GM21367 (cell line): ENCODE measurements at regions not wholly inside any gene's neighbourhood (a gene's known extent, or its start where the extent isn't known, plus 50 kb on each side); places are given as distances from the start of the nearest gene placed in this dataset.

Experiments
- ATAC-seq: cut with Tn5 transposase; IDR thresholded peaks from one replicate; pipeline ENCODE4 v1.9.1; 2021; ENCODE audit not compliant: unreplicated experiment

DNA sequence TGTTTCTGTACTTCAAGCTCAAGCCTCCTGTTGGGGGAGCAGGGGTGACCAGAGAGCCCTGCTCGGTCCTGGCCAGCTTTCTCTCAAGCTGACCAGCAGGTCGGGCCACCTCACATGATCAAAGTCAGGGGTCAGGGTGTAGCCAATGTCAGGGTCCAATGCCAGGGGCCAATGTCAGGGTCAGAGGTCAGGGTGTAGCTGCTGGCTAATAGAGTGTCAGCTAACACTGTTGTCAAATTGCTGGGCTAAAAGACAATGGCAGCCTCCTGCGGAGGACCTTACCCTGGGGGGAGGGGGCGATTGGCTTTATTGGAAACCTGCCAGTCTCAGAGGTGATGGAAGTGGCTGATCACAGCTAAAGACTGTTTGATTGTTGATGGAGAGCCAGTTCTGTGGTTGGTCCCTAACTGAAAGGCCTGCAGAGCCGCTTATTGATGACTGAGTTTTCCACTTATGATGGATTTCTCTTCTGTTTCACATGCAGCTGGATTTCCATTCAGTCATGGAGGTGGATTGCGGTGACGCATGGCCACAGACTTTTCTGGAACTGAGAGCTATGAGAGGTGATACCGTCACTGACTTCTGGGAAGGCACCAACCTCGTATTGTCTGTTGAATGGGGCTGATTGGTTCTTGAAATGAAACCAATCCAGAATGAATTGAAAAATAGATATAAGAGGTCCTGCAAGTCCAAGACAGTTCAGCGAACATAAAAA lies 97.4 kb upstream of the ZFHX3 start:
- ATAC-seq = no peak

DNA sequence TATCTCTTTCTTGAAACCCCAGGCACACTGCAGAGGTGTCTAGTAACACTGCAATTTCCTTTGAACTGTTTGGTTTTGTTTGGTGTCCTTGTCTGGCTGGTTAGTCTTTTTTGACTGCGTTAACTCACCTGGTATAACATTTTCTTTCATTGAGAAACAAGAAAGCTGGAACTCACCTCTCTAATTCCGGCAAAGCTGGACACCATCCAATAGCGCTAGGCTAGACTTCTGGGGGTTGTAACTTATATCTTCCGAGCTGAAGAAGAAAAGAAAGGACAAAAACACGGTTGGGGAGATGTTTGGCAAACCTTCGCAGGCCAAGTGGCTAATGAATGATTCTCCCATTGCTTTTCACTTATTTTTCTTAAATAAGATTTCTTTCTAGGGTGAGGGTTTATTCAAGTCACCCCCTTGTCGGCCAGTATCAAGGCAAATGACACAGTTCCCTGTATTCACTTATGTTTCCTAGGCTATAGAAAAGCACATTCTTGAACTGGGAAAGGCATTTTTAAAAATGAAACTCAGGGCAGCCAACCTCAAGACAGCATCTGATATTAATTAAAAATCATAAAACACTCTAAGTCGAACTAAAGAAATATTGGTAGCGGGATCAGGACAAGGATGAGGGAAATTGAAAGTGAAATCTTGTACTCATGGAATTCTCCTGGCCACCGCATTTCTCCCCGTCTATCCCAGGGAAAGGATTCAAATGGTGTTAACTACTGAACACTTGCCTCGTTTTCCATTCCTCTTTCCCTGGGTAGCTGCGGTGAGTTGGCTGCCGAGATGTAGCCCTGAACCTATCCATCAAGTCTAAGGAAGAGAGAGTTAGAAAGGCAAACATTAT lies 95.9 kb upstream of the ZFHX3 start:
- no peak for ATAC-seq

DNA sequence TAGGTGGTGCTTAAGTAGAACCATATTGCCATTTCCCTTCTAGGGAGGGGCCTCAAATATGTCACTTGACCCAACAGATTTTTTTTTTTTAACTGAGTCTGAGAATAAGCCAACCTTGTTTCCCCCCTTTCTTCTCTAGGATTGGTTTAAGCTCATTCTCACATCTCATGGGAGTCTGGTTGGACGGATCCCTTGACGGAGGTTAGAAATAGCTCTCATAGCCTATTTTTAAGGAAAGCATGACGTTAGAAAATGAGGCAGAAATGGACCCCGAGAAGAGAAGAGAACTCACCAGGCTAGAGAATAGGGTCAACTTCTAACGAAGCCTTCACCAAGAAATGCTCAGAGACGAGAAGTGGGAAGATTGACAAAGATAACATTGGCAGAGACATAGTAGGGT lies 95.1 kb upstream of the ZFHX3 start:
- no peak for ATAC-seq

DNA sequence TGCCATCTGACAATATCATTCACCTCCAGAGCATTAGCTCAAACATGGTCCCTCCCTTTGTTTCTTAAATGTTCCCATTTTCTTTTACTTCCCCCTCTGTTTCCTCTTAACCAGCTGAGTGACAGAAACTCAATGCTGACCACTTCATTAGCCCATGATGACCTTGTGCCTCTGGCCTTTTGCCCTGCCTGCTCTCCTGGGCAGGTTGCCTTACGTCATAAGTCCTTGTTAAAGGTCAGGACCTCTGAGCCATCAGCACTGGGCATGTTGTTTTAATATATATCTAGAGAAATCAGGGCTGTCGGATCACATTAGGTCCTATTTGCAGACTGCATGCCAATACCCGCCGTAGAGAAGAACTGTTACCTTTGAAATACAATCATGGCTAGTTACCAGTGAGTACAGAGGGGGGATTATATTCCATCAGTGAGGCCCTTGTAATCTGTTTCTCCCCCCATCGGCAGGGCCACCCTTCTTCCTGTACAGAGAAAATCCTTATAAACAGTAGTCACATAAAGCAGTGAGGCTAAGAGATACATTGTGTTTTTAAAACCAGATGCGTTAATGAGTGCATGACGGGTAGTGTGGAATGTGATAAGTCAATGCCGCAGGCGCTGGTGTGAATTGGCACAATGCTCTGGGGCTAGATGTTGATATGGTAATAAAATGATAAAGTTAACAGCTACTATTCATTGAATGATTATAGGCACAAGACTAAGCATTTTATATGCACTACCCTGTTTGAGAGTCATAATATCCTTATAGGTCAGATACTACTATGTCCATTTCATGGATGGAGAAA lies 94.3 kb upstream of the ZFHX3 start:
- no peak for ATAC-seq

DNA sequence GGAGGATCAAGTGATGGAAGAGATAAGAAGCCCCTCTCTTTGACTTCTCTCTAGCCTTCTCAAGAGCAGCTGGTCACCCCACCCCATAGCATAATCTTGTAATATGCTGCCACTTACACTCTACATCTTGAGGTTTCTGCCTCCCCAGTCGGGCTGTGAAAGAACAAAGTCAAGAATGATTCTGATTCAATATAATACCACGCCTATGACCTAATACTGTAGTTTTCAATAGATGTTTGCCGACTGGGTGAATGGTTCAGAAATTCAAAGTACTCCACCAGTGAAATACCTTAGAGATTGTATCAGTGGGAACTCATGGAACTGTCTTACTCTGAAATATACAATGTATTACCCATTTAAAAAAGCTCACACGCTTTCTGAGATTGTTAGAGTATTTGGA lies 93.0 kb upstream of the ZFHX3 start:
- no peak for ATAC-seq

DNA sequence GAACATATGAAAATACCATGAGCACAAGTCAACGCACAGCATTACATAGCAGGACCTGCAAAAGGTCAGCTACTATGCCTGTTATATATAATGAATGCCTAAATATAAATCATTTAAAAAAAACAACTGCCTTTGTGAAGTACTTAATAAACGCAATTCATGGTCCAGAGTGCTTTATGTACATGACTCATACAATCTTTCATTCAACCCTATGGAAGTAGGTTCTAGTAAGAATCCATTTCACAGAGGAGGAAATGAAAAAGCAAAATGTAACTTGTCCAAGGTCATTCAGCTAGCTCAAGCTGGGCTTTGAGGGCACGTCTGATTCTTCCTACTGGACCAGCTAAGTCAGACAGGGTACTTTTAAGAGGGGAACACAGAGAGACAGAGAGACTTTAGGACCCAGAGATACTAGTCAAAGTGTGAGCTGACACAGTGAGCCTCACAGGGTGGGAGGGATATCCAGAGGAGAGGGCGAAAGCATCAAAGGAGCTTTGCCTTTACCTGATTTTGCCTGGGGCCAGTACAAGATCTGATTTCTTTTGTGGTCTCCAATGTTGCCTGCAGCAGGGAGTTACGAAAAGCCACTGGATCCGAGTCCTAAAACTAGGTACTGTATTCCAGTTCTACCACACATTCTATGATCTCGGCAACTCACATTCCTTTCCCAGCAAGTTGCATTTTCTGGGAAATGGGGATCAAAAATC lies 83.4 kb upstream of the ZFHX3 start:
- ATAC-seq = no peak

DNA sequence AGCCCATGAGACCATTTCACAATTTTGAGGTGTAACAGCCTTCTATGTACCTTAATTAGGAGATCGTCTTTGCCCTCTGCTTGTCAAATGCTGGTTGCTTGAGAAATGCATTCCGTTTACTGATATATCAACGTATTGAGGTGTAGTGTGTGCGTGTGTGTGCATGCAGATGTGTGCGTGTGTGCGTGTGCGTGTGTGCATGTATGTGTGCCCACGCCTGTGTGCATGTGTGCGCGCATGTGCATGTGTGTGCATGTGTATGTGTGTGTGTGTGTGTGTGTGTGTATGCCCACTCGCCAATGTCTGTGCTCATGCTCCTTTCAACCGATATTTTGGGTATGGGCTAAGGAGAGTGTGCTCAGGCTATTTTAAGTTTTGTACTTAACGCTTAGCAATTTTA lies 81.5 kb upstream of the ZFHX3 start:
- ATAC-seq = no peak

DNA sequence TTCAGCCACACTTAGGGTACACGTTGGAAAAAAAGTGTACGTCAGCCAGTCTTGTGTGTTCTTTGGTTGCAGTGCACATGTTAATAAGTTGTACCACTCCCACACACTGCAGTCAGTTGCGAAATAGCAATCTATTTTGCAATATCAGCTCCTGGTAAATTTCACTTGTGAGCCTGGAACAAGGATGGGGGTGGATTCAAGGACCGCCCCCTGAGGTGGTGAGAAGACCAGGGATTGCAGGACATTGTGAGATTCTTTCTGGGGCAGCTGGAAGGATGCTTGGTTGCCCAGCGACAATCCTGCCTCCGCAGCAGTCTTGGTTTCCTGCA lies 78.6 kb upstream of the ZFHX3 start:
- ATAC-seq = no peak

DNA sequence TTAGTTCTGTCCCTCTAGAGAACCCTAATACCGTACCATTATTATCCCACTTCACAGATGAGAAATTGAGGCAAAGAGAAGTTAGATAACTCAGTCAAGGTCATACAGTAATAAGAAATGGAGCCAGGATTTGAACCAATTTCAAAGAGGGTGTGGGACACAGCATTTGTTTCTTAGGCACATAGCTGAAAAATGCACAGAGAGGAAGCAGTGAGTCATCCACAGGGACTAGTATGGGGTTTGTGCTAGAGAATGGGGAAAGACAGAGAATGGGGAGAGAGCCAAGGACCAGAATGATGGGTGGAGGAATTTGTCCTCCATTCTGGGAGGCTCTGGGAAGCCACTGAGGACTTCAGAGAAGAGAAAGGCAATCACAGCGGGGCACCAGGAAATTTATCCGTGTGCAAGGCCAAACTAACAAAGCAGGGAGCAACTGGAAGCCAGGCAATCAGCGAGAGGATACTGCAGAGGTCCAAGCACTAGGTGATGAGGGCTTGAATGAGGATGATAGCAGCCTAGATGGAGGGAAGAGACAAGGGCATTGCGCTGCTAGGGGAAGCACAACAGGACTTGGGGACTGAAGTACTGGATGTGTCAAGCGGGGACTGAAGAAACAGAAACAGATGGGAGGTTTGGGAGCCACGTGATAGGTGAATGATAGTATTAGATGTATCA lies 78.1 kb upstream of the ZFHX3 start:
- ATAC-seq = no peak

DNA sequence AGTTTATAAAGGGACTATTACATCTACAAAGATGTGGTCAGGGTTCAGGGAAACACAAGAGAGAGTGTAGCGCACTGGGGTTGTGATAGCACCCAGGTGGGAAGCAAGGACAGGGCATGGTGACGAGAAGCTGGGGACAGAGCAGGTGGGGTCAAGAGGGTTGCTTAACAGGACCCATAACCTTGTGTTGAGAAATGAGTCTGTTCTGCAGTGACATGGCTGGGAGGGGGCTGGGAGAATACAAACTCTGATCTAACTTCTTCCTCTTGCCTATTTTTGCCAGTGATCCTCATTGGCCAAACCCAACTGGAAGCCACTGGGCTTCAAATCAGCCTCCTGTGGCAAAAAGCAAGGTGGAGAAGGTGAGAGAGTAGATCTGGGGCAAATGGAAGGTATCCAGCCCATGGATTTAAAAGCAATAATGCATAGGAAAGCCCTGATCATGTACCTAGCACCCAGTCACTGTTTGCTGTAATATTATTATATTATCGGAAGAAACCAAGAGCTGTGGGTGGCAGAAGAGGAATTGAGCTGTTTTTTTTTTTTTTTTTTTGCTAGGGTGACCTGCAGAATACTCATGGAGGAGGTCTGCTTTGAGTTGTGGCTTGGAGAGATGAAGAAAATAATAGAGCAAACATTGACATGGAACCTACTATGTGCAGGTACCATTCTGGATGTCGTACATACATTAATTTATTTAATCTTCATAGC lies 76.9 kb upstream of the ZFHX3 start:
- ATAC-seq = no peak

DNA sequence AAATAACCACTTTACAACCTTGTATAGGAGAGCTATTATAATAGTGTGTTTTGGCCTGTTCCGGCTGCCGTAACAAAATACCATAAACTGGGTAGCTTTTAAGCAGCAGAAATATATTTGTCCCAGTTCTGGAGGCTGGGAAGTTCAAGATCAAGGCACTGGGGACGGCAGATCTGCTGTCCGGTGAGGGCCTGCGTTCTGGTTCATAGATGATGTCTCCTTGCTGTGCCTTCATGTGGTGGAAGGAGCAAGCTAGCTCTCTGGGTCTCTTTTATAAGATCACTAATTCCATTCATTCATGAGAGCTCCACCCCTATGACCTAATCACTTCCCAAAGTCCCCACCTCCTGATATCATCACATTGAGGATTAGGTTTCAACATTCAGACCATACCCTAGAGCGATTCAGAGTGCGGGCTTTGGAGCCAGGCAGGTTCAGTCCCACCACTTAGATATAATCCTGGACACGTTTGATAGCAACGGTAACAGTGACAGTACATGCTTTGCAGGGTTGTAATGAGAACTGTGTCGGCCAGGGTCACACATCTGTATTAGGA lies 76.2 kb upstream of the ZFHX3 start:
- no peak for ATAC-seq

DNA sequence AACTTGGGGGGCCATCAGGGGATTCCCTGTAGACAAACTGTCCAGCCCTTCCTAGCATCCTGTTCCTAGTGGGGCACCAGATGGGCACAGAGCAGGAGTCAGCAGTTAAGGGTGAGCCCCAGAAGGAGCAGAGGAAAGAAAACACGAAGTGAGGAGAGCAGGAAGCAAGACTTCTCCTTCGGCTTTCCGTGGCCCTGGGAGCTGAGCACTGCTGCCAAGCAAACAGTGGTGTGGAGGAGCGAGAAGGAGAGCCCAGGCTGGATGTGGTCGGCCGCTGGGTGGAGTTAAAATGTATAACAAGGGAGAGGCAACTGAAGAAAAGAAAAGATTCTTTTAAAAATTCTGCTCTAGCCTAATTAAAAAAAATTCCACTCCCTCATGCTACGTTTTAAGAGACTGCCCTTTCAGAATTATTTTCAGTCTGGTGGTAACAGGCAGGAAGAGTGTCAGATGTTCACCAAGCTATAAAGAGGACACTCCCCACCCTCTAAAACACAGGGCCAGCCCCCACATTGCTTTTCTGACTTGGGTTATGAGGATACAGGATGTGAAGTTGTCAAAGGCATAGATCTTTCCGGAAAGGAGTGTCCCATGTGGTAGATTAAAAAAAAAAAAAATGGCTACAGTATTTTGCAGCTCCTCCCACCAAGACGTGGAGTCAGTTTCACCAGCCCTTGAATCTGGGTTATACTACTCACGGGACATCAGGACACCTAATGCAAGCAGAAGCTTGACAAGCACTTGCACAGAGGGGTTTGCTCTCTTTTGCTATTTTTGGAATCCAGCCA lies 74.9 kb upstream of the ZFHX3 start:
- ATAC-seq = no peak

DNA sequence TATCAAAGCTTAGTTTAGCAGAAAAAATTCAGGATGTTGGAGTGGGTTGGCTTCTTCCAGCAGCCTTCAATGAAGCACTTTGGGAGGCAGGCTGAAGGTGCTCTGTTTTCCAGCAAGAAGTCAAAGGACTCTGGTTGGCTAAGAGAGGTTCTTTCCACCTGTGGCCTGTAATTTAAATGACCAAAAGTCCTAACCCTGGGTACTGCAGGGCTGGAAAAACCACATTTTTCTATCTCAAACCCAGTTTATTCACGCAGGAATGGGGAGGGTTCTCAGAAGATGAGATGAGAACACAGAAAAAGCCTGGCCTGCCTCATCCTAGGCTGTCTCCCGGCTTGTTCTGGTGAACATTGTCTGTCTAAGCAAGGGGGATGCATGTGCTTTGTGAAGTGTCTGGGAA lies 68.6 kb upstream of the ZFHX3 start:
- no peak for ATAC-seq

DNA sequence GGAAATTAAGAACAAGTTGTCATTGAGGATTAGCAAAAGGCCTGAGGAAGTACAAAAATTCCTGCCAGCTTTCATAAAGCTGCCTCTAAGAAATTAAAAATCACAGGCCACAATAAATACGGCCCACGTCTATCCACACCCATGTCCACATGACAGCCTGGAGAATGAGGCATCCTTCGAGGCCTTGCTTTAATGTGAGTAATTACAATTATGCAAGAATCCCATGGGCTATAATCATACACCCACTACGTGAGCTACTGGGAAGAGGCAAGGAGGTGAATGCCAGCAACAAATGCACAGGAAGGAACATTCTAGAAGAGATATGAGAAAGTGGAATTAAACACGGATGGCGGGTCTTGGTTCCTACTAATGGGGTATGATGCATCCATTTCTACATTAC lies 65.4 kb upstream of the ZFHX3 start:
- ATAC-seq = no peak

DNA sequence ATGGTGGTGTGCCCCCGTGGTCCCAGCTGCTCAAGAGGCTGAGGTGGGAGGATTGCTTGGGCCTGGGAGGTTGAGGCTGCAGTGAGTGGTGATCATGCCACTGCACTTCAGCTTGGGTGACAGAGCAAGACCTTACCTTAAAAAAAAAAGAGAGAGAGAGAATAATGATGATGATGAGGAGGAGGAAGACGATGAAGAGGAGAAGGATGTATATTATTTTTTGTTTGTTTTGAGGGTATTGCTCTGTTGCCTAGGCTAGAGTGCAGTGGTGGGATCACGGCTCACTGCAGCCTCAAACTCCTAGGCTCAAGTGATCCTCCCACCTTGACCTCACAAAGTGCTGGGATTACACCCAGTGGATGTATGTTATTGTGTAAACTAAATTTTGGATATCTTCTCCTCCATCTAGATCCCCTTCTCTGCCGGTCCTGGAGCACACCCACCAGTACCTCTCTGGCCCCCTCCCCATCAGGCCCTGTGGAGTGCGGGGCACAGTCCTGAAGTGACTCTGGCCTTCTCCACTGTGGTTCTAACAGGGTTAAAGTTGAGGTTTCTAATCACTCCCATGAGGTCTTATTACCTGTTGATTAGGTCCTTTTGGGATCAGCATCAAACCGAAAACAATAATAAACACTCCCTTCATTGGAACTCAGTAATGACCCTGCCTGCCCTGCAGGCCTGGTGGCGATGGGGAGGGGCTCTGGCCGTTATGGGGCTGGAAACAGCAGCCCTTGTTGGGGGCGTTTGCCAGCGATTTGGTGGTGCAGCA lies 60.5 kb upstream of the ZFHX3 start:
- ATAC-seq = no peak

DNA sequence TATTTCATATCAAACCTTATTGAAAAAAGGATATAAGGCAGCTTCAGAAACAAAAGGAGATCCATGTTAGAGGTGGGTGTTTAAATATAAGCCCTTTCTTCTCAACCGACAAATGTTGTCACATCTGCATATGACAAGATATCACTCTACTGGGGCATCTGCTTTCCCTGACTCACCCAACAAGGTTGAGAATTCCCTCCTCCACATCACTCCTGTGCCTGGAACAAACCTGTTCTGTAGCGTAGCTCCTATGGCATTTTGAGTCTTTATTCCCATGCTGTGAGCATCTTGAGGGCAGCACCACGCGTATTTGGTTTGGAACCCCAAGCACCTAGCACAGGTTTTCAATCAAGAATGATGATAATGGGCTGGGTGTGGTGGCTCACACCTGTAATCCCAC lies 59.4 kb upstream of the ZFHX3 start:
- ATAC-seq = no peak

DNA sequence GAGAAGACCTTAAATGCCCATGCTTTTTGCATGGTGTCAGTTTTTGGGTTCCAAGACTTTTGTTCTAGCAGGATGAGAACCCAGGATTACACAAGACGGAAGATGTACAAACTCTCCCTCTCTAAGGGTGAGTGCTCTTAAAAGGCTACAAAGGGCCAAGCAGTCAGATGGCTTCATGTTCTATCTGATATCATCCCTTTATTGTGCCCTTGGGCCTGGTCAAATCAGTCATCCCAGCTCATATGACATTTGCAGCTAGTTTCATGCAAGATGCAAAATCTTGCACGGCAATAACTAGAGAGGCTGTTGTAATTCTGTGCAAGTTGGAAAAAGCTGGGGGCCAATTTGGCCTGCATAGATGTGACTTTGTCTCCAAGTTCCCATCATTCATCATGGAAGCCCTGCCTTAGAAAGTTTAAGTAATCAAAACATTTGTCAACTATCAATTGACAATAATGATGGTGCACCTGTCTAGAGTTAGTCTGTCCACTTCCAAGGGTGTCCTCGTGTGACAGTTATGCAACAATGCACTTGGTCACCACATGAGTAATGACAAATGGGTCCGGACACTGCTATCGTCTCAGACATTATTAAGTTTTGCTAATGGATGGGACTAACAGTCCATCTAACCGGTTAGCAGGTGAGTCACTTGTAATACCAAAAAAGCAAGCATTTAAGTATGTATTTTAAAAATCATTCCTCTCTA lies 58.6 kb upstream of the ZFHX3 start:
- no peak for ATAC-seq

DNA sequence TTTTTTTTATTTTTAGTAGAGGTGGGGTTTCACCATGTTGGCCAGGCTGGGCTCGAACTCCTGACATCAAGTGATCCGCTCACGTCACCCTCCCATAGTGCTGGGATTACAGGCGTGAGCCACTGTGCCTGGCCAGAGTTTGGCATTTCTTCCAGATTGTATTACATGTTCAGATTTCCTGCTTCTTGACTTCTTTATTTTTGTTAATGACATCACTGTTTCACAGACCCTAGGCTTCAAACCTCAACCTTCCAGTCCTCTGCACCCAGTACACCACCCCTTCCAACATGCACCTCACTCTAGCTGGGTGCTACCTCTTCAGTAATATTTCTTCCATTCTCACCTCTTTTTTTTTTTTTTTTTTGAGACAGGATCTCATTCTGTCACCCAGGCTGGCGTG lies 53.6 kb upstream of the ZFHX3 start:
- no peak for ATAC-seq
